BJ (cell line): ENCODE measurements at regions not wholly inside any gene's neighbourhood (a gene's known extent, or its start where the extent isn't known, plus 50 kb on each side); places are given as distances from the start of the nearest gene placed in this dataset.

Source experiments
- CTCF ChIA-PET: fragments of 350-600 bp; formaldehyde crosslinking; extraction: SDS; loops from one replicate; lab custom pipeline; 2021; ENCODE audit warnings: antibody characterized with exemption, inconsistent platforms; lab: Yijun Ruan, JAX
- POLR2A ChIA-PET: fragments of 300-600 bp; sonication (Branson Sonifier 250); formaldehyde crosslinking; extraction: SDS; loops from one replicate; lab custom pipeline; 2021; ENCODE audit warnings: antibody characterized with exemption; lab: Charles Lee
- DNase-seq: peaks from one replicate; pipeline ENCODE4 v3.0.0-alpha.2; 2011; ENCODE audit warnings: low read depth
- H3K27me3 ChIP-seq: 2 replicates; pipeline ENCODE4 v1.6.0; 2011; ENCODE audit warnings: low read length; ENCODE audit not compliant: control insufficient read depth, insufficient read depth
- H3K36me3 ChIP-seq: 2 replicates; pipeline ENCODE4 v1.5.1; 2011; ENCODE audit warnings: low read length; ENCODE audit not compliant: control insufficient read depth, insufficient read depth
- H3K4me3 ChIP-seq: 2 replicates; pipeline ENCODE4 v1.5.1; 2011; ENCODE audit warnings: low read depth, mild to moderate bottlenecking, control low read depth, low read length
- CTCF ChIP-seq: IDR thresholded peaks from 2 replicates; pipeline ENCODE4 v1.5.1; 2011; ENCODE audit warnings: low read depth, mild to moderate bottlenecking, control low read depth, inconsistent platforms, low read length, moderate library complexity; ENCODE audit not compliant: insufficient read depth

DNA sequence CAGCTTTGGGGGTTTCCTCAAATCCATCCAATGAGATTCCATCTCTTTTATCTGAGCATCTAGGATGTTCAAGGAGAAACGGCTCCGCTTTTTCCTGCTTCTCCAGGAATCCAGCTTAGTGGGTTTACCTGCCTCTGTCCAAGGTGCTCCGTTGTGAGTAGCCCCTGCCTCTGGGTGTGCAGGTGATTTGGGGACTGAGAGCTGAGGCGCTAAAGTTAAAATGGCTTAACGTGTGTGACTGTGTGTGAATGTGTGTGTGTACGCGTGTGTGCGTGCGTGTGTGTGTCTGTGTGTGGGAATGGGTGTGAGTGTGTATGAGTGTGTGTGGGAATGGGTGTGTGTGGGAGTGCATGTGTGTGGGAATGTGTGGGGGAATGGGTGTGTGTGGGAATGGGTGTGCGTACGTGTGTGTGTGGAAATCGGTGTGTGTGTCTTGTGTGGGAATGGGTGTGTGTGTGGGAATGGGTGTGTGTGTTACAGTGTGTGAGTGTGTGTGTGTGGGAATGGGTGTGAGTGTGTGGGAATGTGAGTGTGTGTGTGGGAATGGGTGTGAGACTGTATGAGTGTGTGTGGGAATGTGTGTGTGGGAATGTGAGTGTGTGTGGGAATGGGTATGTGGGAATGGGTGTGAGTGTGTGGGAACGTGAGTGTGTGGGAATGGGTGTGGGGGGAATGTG is 90.2 kb upstream of the INSIG1 start:
- DNase-seq = no peak
- Histone ChIP-seq H3K36me3 (no peaks in the 10 kb centered on the region), H3K4me3 (no peak overlapping the region), H3K27me3 (no peaks in the 10 kb centered on the region)
- ChIA-PET POLR2A (no interaction called here), CTCF (no interaction called here)
- TF ChIP-seq CTCF = no peak

DNA sequence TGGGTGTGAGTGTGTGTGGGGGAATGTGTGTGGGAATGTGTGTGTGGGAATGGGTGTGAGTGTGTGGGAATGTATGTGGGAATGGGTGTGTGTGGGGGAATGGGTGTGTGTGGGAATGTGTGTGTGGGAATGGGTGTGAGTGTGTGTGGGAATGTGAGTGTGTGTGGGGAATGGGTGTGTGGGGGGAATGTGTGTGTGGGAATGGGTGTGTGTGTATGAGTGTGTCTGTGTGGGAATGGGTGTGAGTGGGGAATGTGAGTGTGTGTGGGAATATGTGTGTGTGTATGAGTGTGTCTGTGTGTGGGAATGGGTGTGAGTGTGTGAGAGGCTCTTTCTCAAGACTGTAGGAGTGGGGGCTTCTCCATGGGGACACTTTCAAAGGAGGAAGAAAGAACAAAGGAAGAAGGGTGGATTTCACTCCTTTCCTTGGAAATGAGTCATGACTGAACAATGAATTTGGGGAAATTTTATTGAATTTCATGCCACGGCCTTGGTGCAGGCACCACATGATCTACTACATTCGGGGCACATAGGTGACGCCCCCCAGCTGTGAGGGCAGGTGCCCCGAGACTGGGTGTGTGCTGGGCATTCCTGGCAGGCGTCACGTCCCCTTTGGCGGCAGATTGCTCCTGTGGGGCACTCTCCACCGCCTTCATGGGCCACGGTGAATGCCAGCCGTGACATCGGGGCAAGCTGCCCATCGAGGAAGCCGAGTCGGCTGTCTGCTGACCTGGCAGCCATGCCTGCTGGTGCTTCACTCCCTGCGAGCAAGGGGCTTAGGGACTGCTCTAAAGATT is 88.8 kb upstream of the INSIG1 start:
- H3K4me3 ChIP-seq = no peak overlapping the region
- TF ChIP-seq CTCF = no peak
- H3K36me3 ChIP-seq = no peaks in the 10 kb centered on the region
- ChIA-PET CTCF (interaction anchor here (0.9 kb wide), 1 partner anchor 136 kb away, joined by 3 read pairs; no protein-coding TSS in a partner anchor), POLR2A (no interaction called here)
- H3K27me3 ChIP-seq = no peaks in the 10 kb centered on the region
- no peak for DNase-seq

DNA sequence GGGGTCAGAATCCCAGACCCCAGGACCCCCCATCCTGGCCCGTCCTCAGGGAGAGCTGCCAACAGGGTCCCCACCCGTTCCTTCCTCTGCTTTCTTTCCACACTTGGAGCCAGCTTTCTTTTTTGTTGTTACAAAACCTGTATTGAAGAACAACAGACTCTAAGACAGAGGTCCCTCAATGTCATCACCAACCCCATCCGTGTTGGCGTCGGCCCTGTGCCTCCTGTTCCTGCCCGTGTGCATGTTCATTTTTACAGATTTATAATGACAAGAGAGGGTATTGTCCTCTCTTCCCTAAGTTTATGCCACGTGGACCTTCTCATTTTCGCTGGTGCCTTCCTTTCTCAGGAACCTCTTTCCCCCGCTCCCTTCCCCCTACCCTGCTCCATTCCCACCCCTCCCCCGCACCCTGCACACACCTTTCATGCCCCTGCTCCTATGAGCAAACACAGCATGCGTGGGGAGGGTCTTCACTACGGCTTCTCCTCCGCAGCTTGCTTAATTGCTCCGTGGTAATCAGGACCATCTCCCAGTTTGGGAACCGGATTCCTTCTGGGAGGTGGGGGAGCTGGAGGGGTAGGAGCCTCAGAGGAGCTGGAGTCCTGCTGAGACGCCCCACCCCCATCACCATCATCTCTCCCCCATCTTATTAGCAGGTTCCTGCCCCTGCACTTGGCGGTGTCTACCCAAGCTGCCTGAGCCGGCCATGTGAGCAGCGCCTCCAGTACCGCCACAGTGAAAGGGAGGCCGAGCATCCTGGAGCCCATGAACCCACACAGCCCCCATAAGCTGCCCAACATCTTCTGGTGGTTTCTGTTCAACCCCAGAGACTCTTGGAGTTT is 88.0 kb upstream of the INSIG1 start:
- Histone ChIP-seq H3K4me3 (no peak overlapping the region), H3K27me3 (no peaks in the 10 kb centered on the region), H3K36me3 (no peaks in the 10 kb centered on the region)
- ChIA-PET CTCF (interaction anchor here (0.9 kb wide), 2 partner anchors 25 to 135 kb away, joined by 3 read pairs; no protein-coding TSS in a partner anchor), POLR2A (no interaction called here)
- no peak for DNase-seq
- no peak for TF ChIP-seq CTCF

DNA sequence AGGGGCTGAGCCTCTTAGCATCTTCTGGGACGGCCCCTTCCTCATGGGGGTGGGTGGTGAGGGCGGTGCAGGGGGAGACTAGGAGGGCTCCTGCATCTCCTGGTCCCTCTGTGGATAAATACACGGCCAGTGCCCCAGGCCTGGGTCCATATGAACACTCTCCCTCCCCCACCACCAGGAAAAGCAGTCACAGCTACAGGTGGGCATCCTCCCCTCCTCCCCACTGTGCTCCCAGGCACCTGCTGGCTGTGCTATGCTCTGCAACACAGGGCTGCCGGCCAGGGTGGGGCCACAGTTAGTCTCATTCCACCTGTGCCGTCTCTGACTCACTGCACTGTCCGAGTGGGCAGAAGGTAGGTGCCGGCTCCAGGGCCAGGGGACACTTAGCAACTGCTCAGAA is 87.3 kb upstream of the INSIG1 start:
- ChIA-PET CTCF (interaction anchor here (0.6 to 0.9 kb wide), 2 partner anchors 17 to 25 kb away, joined by 3 read pairs; no protein-coding TSS in a partner anchor), POLR2A (no interaction called here)
- H3K27me3 ChIP-seq = 0 out of 2 replicates have a peak, but pooled peaks cover 2% of the 10 kb centered on the region
- TF ChIP-seq CTCF = no peak
- no peak overlapping the region for H3K4me3 ChIP-seq
- H3K36me3 ChIP-seq = no peaks in the 10 kb centered on the region
- no peak for DNase-seq
